Omental fat pad (tissue), 3 donors: ENCODE measurements at regions not wholly inside any gene's neighbourhood (a gene's known extent, or its start where the extent isn't known, plus 50 kb on each side); places are given as distances from the start of the nearest gene placed in this dataset.

Source experiments
- ATAC-seq: fragments of 150-250 bp; one replicate; pipeline ENCODE4 v1.9.1; 2016; ENCODE audit warnings: mild to moderate bottlenecking, moderate library complexity; ENCODE audit not compliant: low FRiP score
- DNase-seq: peaks from one replicate; pipeline ENCODE4 v3.0.0-alpha.2; 2019; ENCODE audit warnings: low spot score
- TF ChIP-seq, protein P1 (sequence below), 3 donors: fragments of 450-650 bp; IDR thresholded peaks; one replicate each; pipeline ENCODE4 v1.5.1; 2016 to 2017; ENCODE audit warnings: antibody characterized with exemption in 3 of 3, mild to moderate bottlenecking in 3 of 3, moderate library complexity in 2 of 3

DNA sequence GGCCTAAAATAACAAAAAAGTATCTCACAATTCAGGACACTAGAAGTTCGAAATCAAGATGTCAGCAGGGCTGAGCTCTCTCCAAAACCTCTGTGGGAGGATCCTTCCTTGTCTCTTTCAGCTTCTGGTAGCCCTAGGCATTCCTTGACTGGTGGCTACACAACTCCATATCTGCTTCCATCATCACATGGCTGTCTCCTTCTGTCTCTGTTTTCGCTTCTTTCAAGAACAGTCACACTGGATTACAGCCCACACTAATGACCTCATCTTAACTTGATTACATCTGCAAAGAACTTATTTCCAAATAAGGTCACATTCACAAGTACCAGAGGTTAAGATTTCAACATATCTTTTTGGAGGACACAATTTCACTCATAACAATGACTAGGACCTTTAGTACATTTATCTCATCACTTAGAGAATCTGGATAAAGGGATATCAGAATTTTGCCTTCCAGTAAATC lies 275.2 kb downstream of the IRS1 start:
- peak; percentile 51 for ATAC-seq
- TF ChIP-seq, protein P1, sequence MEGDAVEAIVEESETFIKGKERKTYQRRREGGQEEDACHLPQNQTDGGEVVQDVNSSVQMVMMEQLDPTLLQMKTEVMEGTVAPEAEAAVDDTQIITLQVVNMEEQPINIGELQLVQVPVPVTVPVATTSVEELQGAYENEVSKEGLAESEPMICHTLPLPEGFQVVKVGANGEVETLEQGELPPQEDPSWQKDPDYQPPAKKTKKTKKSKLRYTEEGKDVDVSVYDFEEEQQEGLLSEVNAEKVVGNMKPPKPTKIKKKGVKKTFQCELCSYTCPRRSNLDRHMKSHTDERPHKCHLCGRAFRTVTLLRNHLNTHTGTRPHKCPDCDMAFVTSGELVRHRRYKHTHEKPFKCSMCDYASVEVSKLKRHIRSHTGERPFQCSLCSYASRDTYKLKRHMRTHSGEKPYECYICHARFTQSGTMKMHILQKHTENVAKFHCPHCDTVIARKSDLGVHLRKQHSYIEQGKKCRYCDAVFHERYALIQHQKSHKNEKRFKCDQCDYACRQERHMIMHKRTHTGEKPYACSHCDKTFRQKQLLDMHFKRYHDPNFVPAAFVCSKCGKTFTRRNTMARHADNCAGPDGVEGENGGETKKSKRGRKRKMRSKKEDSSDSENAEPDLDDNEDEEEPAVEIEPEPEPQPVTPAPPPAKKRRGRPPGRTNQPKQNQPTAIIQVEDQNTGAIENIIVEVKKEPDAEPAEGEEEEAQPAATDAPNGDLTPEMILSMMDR (IDR thresholded peaks at IDR 0.05), result no peak
- DNase-seq, result no peak

DNA sequence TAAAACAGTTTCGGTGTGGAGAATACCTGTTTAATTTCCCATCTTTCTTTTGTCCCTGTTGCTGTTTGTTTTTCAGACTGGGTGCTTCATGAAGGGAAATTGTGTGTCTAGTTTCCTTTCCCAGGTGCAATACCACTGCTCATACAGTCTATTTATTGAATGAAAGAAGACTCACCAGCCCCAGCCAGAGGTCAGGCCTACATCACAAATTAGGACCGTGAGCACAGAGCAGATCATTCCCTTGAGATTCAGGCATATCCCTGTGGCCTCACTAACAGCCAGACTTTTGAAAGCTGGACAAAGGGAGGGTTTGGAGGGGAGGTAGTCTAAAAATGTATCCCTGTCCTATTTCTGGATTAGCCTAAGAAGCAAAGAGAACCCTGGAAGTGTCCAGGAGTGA lies 278.9 kb downstream of the IRS1 start:
- TF ChIP-seq, protein P1 (IDR thresholded peaks at IDR 0.05), result no peak
- ATAC-seq (no peak), DNase-seq (no peak)

DNA sequence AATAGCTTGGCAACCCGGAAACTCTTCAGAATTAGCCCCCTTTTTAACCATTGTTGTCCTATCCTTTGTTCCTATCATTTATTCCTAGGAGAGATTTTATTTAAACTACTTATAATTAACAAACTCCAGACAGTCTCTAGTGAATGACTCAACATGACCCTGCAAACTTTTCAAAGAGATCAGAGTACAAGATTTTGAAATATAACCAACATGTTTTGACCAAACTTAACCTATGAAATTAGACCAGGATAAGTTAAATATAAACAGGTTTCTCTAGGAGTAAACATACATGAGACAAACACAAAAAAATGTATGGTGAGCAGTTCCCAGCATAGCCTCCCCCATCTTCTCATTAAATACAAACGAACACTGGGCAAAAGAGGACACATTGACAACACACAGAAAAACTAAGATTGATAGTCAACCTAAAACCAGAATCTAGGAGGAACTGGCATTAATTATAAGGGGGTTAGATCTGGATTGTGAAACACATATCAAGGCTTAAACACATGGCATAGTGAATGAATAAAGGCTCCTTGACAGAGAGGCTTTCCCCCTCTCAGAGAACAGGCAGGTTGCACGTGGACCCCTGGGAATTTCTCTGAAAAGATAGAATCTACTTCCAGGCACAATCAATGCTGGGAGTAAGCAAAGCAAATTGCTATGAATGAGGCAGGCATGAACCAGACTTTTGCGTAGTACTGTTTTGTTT lies 284.1 kb downstream of the IRS1 start:
- ATAC-seq (no peak), DNase-seq (no peak)
- TF ChIP-seq, protein P1 (IDR thresholded peaks at IDR 0.05), result no peak

DNA sequence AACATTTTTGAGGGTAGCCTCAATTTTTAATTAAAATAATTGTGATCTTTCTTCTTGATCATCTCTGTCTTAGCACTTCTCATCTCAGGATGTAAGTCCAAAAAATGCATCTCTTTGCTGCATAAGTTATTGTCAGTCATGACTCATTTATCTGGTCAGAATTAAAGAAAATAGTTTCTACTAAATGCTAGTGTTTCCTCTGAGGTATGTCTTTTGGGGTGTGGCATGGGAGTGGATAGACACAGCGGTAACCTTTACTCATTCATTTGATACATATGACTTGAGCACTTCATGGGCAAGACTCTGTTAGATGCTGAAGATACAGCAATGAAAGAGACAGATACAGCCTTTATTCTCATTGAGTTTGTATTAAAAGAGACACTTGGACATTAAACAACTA lies 284.7 kb downstream of the IRS1 start:
- TF ChIP-seq, protein P1 (IDR thresholded peaks at IDR 0.05), result no peak
- DNase-seq (no peak), ATAC-seq (no peak)

DNA sequence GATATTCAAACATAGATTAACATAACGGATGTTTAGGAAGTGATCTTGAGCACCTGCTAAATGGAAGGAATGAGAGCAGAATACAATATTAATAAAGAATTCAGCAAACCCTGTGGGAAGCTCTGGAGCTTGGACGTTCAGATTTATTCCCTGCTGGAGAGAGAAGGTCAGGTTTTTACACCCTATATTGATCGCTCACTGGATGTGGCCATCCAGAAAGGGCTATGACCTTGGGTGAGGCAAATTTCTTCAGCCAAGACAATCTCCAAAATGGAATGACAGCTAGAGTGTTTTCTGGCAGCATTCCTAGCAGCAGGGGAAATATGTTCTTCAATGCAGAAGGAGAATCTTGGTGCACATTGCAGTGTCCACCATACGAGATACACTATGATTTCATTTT lies 288.3 kb downstream of the IRS1 start:
- TF ChIP-seq, protein P1 (IDR thresholded peaks at IDR 0.05), result no peak
- ATAC-seq, result no peak
- DNase-seq, result no peak

DNA sequence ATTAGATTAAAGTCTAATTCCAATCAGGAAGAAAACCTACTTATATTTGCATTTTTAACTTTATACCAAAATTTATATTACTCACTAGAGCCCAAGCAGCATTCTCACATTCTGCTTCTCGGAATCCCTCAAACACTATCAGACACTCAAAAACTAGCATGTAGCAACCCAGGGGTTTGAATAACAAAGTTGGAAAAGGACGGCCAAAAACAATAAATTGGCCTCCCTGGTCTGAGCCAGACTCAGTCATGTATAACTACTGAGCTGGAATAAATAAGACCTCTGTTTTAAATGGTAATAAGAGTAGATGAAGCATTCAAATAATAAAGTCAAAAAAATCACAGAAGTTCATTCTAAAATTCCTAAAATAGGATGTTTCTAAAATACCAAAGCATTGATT lies 290.9 kb downstream of the IRS1 start:
- TF ChIP-seq, protein P1 (IDR thresholded peaks at IDR 0.05), result no peak
- no peak for DNase-seq
- ATAC-seq, result no peak

DNA sequence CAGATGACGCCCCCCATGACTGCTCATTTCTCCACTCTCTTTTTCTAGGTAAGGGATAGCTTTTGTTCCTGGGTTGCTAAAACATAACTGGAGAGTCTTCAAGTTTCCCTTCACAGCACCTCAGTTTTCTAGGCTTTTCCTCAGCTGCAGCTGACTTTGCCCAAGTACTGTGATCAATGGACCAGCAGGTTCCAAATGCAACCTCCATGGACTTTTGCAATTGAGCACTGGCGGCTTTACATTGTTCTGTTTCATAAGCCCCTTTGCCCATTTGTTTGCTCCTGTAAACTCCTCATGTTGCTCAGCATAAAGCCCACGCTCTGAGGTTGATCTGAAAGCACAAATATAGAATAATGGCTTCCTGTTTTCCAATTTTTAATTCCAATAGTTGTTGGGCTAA lies 291.6 kb downstream of the IRS1 start:
- TF ChIP-seq, protein P1 (IDR thresholded peaks at IDR 0.05), result no peak
- no peak for ATAC-seq
- DNase-seq, result no peak
